Peyer's patch (tissue), 4 donors: ENCODE measurements at regions not wholly inside any gene's neighbourhood (a gene's known extent, or its start where the extent isn't known, plus 50 kb on each side); places are given as distances from the start of the nearest gene placed in this dataset.

Experiments used
- CTCF ChIP-seq, 6 experiments: fragments of 450-650 bp in 4 of 6; fragments of 200-600 bp in 2 of 6; sonication (generic) in 1 of 6; IDR thresholded peaks; one replicate each; pipeline ENCODE4 v1.5.1; 2017 to 2019; ENCODE audit warnings: antibody characterized with exemption in 6 of 6, mild to moderate bottlenecking in 3 of 6, moderate library complexity in 1 of 6
- POLR2A ChIP-seq, 2 donors: fragments of 450-650 bp; IDR thresholded peaks; one replicate each; pipeline ENCODE4 v1.5.1; 2017; ENCODE audit warnings: antibody characterized with exemption in 2 of 2, mild to moderate bottlenecking in 2 of 2, moderate library complexity in 2 of 2

GRCh38 chr4:81600520-81601357, 129.0 kb upstream of the RASGEF1B start:
- TF ChIP-seq CTCF (IDR thresholded peaks at IDR 0.05) (no peak), POLR2A (IDR thresholded peaks at IDR 0.05) (no peak)
